ENCODE measurements at regions not wholly inside any gene's neighbourhood (a gene's known extent, or its start where the extent isn't known, plus 50 kb on each side); places are given as distances from the start of the nearest gene placed in this dataset.
A peak's percentile ranks its signal among the peaks of the same experiment; 100 is the strongest.

- Mint-ChIP-seq H3K27me3 (ENCODE audit: low read depth) (no peaks in the 10 kb centered on the region), H3K9me3 (no peaks in the 10 kb centered on the region), H3K27ac (peak overlapping the region in 1 of 3 experiments; percentile 4; a peak in 2 of 7 replicates), H3K36me3 (ENCODE audit: insufficient read depth in 1 of 3, low read depth in 3 of 3) (no peaks in the 10 kb centered on the region), H3K4me1 (peaks cover 4 to 10% of the 10 kb centered on the region in 2 experiments; a peak in 3 of 4 replicates), H3K4me3 (no peak overlapping the region)
- Histone ChIP-seq H2AK5ac (ENCODE audit: insufficient read length, low read length) (no peak overlapping the region), H3K4ac (ENCODE audit: low read depth, low read length) (no peak overlapping the region), H2BK15ac (ENCODE audit: low read depth, low read length) (no peak overlapping the region), H3K23me2 (ENCODE audit: insufficient read length, low read depth, low read length, poor library complexity, severe bottlenecking) (no peaks in the 10 kb centered on the region), H3K9me3 (ENCODE audit: control insufficient read depth, low read depth, low read length) (no peaks in the 10 kb centered on the region), H2BK20ac (ENCODE audit: low read depth, low read length, poor library complexity, severe bottlenecking) (no peak overlapping the region), H3K9ac (ENCODE audit: extremely low read depth, insufficient read length, low read length) (no peak overlapping the region), H2BK120ac (ENCODE audit: low read depth, low read length, poor library complexity, severe bottlenecking) (no peak overlapping the region), H3K4me2 (ENCODE audit: insufficient read depth, insufficient read length, low read length) (no peak overlapping the region), H3K18ac (ENCODE audit: insufficient read length, low read depth, low read length) (no peak overlapping the region), H3K27ac (ENCODE audit: insufficient read length, low read depth, low read length) (no peak overlapping the region), H3T11ph (ENCODE audit: low read length) (no peak overlapping the region), H4K8ac (replicated peaks; ENCODE audit: insufficient read length, low read depth, low read length) (no peak overlapping the region), H2AFZ (ENCODE audit: low read length) (no peak overlapping the region), H3K79me2 (ENCODE audit: insufficient read depth, low read length) (no peaks in the 10 kb centered on the region), H4K20me1 (ENCODE audit: control insufficient read depth, insufficient read depth, insufficient read length) (no peaks in the 10 kb centered on the region), H4K91ac (ENCODE audit: insufficient read length, low read depth, low read length) (no peak overlapping the region), H2BK5ac (ENCODE audit: insufficient read length, low read length) (no peak overlapping the region), H3K27me3 (ENCODE audit: insufficient read depth, low read length) (no peaks in the 10 kb centered on the region), H3K79me1 (ENCODE audit: insufficient read depth, low read depth, low read length, poor library complexity, severe bottlenecking) (no peaks in the 10 kb centered on the region), H3K14ac (ENCODE audit: insufficient read depth, low read length) (no peak overlapping the region), H4K5ac (ENCODE audit: insufficient read length, low read depth, low read length) (no peak overlapping the region), H3K23ac (ENCODE audit: insufficient read length, low read depth, low read length) (no peak overlapping the region), H2BK12ac (ENCODE audit: insufficient read length, low read depth, low read length) (no peak overlapping the region), H3K4me1 (ENCODE audit: insufficient read depth, low read length) (no peaks in the 10 kb centered on the region; the same call in 1 of the 2 replicates), H3K56ac (ENCODE audit: insufficient read length, low read depth, low read length) (no peak overlapping the region)
- no CpG with 5 or more reads among the region's 5 CpGs for WGBS (ENCODE audit: extremely low coverage, insufficient read length, low lambda C conversion rate)
- no peak for DNase-seq
- TF ChIP-seq CTCF (conservative IDR thresholded peaks at IDR 0.05), result no peak
Observed at GRCh38 chr6:8334113-8334512, 101.2 kb downstream of the SLC35B3 start.

All from H9 (cell line).